GM23338 (cell line): ENCODE measurements at regions not wholly inside any gene's neighbourhood (a gene's known extent, or its start where the extent isn't known, plus 50 kb on each side); places are given as distances from the start of the nearest gene placed in this dataset.

Experiments used
- ATAC-seq: fragments of 200-7000 bp; cut with Tn5 transposase; 3 replicates; pipeline ENCODE4 v1.9.1; 2020
- DNase-seq: peaks from one replicate; pipeline ENCODE4 v3.0.0-alpha.2; 2015; ENCODE audit warnings: low spot score
- H2AFZ ChIP-seq: fragments of 200-600 bp; sonication (generic); 2 replicates; pipeline ENCODE4 v1.8.0; 2016; ENCODE audit warnings: antibody characterized with exemption, mild to moderate bottlenecking, moderate library complexity
- H3F3A ChIP-seq: fragments of 200-600 bp; sonication (generic); replicated peaks from 2 replicates; pipeline ENCODE4 v1.8.0; 2017; ENCODE audit warnings: antibody characterized with exemption, mixed run types, low read depth
- H3K27ac ChIP-seq: fragments of 200-600 bp; sonication (generic); 2 replicates; pipeline ENCODE4 v1.6.1; 2016; ENCODE audit warnings: low read depth
- H3K27me3 ChIP-seq: fragments of 200-600 bp; sonication (generic); 2 replicates; pipeline ENCODE4 v1.8.0; 2016; ENCODE audit warnings: mild to moderate bottlenecking, mixed run types, moderate library complexity; ENCODE audit not compliant: insufficient read depth
- H3K36me3 ChIP-seq: fragments of 200-600 bp; sonication (generic); 2 replicates; pipeline ENCODE4 v1.8.0; 2016; ENCODE audit warnings: mild to moderate bottlenecking; ENCODE audit not compliant: insufficient read depth
- H3K4me1 ChIP-seq: fragments of 200-600 bp; sonication (generic); 2 replicates; pipeline ENCODE4 v1.8.0; 2016; ENCODE audit warnings: mild to moderate bottlenecking, moderate library complexity; ENCODE audit not compliant: insufficient read depth
- H3K4me2 ChIP-seq: fragments of 200-600 bp; sonication (generic); 2 replicates; pipeline ENCODE4 v1.7.1; 2017; ENCODE audit warnings: mixed run types
- H3K4me3 ChIP-seq: fragments of 200-600 bp; sonication (generic); 2 replicates; pipeline ENCODE4 v1.6.1; 2016; ENCODE audit warnings: mixed run types
- H3K79me2 ChIP-seq: fragments of 200-600 bp; sonication (generic); replicated peaks from 2 replicates; pipeline ENCODE4 v1.8.0; 2017; ENCODE audit warnings: mild to moderate bottlenecking; ENCODE audit not compliant: insufficient read depth
- H3K9me2 ChIP-seq: fragments of 200-600 bp; sonication (generic); 2 replicates; pipeline ENCODE4 v1.8.0; 2017; ENCODE audit not compliant: insufficient read depth
- H4K20me1 ChIP-seq: fragments of 200-600 bp; sonication (generic); replicated peaks from 2 replicates; pipeline ENCODE4 v1.8.0; 2017; ENCODE audit warnings: mild to moderate bottlenecking; ENCODE audit not compliant: insufficient read depth
- H3K27ac Mint-ChIP-seq: 2 replicates; pipeline ENCODE4 v1.8.0; 2020; ENCODE audit warnings: inconsistent platforms, mild to moderate bottlenecking, moderate library complexity, mixed read lengths
- H3K27me3 Mint-ChIP-seq: 3 replicates; pipeline ENCODE4 v1.8.0; 2022; ENCODE audit warnings: low read depth, mild to moderate bottlenecking, moderate library complexity, mixed read lengths, inconsistent platforms; ENCODE audit not compliant: insufficient read depth, poor library complexity
- H3K36me3 Mint-ChIP-seq: 3 replicates; pipeline ENCODE4 v1.8.0; 2021; ENCODE audit warnings: low read depth, mild to moderate bottlenecking, inconsistent platforms, moderate library complexity, mixed read lengths
- H3K4me1 Mint-ChIP-seq: 3 replicates; pipeline ENCODE4 v1.8.0; 2020; ENCODE audit warnings: mild to moderate bottlenecking, inconsistent platforms, mixed read lengths
- H3K4me3 Mint-ChIP-seq: 3 replicates; pipeline ENCODE4 v1.8.0; 2021; ENCODE audit warnings: moderate library complexity, mild to moderate bottlenecking, inconsistent platforms, mixed read lengths
- H3K9me3 Mint-ChIP-seq: 3 replicates; pipeline ENCODE4 v1.8.0; 2020; ENCODE audit warnings: moderate library complexity, mild to moderate bottlenecking, inconsistent platforms, mixed read lengths
- CREB1 ChIP-seq: fragments of 250-450 bp; sonication (Bioruptor Pico); IDR thresholded peaks from 2 replicates; pipeline ENCODE4 v1.5.0; 2020; ENCODE audit warnings: low read depth, mild to moderate bottlenecking, moderate library complexity
- EZH2 ChIP-seq: fragments of 200-600 bp; sonication (generic); IDR thresholded peaks from one replicate; pipeline ENCODE4 v1.8.0; 2017; ENCODE audit warnings: antibody characterized with exemption, mild to moderate bottlenecking, low read depth; ENCODE audit not compliant: unreplicated experiment
- EZH2phosphoT487 ChIP-seq: fragments of 200-600 bp; sonication (generic); IDR thresholded peaks from one replicate; pipeline ENCODE4 v1.8.1; 2018; ENCODE audit warnings: antibody characterized with exemption; ENCODE audit not compliant: unreplicated experiment
- JUNB ChIP-seq: IDR thresholded peaks from one replicate; pipeline ENCODE4 v1.6.1; 2016; ENCODE audit warnings: antibody characterized with exemption; ENCODE audit not compliant: unreplicated experiment
- NANOG ChIP-seq: IDR thresholded peaks from 2 replicates; pipeline ENCODE4 v1.6.1; 2016; ENCODE audit warnings: antibody characterized with exemption, borderline replicate concordance
- POLR2AphosphoS5 ChIP-seq: IDR thresholded peaks from 2 replicates; pipeline ENCODE4 v1.6.1; 2016; ENCODE audit warnings: antibody characterized with exemption, low read depth
- STAT1 ChIP-seq: IDR thresholded peaks from one replicate; pipeline ENCODE4 v1.6.1; 2016; ENCODE audit warnings: antibody characterized with exemption; ENCODE audit not compliant: unreplicated experiment
- ZNF114 ChIP-seq: fragments of 250-450 bp; sonication (Bioruptor Pico); IDR thresholded peaks from 2 replicates; pipeline ENCODE4 v1.5.0; 2020; ENCODE audit warnings: mild to moderate bottlenecking, moderate library complexity
- ZNF331 ChIP-seq: fragments of 250-450 bp; sonication (Bioruptor Pico); IDR thresholded peaks from 2 replicates; pipeline ENCODE4 v1.5.0; 2020; ENCODE audit warnings: low read depth, mild to moderate bottlenecking, moderate library complexity
- TF ChIP-seq, protein P1 (sequence below): fragments of 250-450 bp; sonication (Bioruptor Pico); IDR thresholded peaks from 2 replicates; pipeline ENCODE4 v1.5.0; 2020; ENCODE audit warnings: mild to moderate bottlenecking, moderate library complexity
- TF ChIP-seq, protein P2 (sequence below): IDR thresholded peaks from 2 replicates; pipeline ENCODE4 v1.6.1; 2016; ENCODE audit warnings: antibody characterized with exemption
- TF ChIP-seq, protein P3 (sequence below), 2 experiments: fragments of 200-600 bp in 1 of 2; sonication (generic) in 1 of 2; conservative IDR thresholded peaks; 2 replicates each; pipeline versions ENCODE4 v1.5.1 to v1.6.1; 2016 to 2017; ENCODE audit warnings: antibody characterized with exemption in 2 of 2, low read depth in 2 of 2, mild to moderate bottlenecking in 2 of 2, moderate library complexity in 1 of 2
- TF ChIP-seq, protein P4 (sequence below): IDR thresholded peaks from one replicate; pipeline ENCODE4 v1.6.1; 2018; ENCODE audit warnings: antibody characterized with exemption; ENCODE audit not compliant: unreplicated experiment

DNA sequence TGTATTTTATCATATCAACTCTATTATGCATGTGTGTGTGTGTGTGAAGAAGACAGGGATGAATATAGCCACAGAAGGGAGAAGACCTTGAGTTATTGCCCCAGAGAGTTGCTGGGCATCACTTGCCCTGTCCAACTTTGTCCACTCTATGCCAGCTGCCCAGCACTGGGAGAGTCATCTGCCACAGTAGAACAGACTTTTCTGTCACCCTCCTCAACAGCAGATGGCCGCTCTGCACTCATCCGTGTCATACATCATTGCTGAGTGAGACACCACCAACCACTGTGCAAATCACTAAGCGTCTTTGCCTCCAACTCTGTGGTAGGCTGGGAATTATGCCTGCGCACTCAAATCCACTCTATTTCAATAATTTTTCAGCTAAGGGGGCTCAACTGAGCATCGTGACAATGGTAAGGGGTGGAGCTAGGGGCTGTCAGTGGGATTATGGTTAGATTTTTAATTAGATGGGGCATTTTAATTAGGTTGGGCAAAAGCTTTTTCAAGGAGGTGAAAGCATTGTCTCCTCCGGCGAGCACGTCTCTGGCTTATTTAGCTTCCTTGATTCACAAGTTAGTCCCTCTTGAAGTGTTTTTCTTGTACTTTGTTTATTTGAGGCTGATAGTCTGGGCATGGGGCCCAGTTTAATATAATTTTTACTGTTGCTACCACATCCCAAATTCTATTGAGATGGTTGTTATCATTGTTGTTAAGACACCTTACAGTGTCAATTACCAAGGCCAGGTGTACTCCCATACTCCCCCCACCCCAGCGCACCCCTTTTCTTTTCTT lies 100.1 kb upstream of the KLF3 start:
- H3F3A ChIP-seq: no peaks in the 10 kb centered on the region
- DNase-seq: no peak
- Mint-ChIP-seq H3K36me3 (no peaks in the 10 kb centered on the region), H3K4me1 (peaks cover 10% of the 10 kb centered on the region; the same call in 2 of the 3 replicates), H3K27me3 (peaks cover 5% of the 10 kb centered on the region), H3K4me3 (no peak overlapping the region), H3K9me3 (no peaks in the 10 kb centered on the region), H3K27ac (no peak overlapping the region)
- H4K20me1 ChIP-seq: no peaks in the 10 kb centered on the region; the same call in 1 of the 2 replicates
- H3K4me1 ChIP-seq: no peaks in the 10 kb centered on the region; the same call in 1 of the 2 replicates
- no peaks in the 10 kb centered on the region for H3K27me3 ChIP-seq
- H3K4me3 ChIP-seq: no peak overlapping the region
- no peak for ATAC-seq
- no peak for TF ChIP-seq JUNB
- no peak for TF ChIP-seq CREB1 (CRISPR knock-in tag)
- TF ChIP-seq, protein P1, sequence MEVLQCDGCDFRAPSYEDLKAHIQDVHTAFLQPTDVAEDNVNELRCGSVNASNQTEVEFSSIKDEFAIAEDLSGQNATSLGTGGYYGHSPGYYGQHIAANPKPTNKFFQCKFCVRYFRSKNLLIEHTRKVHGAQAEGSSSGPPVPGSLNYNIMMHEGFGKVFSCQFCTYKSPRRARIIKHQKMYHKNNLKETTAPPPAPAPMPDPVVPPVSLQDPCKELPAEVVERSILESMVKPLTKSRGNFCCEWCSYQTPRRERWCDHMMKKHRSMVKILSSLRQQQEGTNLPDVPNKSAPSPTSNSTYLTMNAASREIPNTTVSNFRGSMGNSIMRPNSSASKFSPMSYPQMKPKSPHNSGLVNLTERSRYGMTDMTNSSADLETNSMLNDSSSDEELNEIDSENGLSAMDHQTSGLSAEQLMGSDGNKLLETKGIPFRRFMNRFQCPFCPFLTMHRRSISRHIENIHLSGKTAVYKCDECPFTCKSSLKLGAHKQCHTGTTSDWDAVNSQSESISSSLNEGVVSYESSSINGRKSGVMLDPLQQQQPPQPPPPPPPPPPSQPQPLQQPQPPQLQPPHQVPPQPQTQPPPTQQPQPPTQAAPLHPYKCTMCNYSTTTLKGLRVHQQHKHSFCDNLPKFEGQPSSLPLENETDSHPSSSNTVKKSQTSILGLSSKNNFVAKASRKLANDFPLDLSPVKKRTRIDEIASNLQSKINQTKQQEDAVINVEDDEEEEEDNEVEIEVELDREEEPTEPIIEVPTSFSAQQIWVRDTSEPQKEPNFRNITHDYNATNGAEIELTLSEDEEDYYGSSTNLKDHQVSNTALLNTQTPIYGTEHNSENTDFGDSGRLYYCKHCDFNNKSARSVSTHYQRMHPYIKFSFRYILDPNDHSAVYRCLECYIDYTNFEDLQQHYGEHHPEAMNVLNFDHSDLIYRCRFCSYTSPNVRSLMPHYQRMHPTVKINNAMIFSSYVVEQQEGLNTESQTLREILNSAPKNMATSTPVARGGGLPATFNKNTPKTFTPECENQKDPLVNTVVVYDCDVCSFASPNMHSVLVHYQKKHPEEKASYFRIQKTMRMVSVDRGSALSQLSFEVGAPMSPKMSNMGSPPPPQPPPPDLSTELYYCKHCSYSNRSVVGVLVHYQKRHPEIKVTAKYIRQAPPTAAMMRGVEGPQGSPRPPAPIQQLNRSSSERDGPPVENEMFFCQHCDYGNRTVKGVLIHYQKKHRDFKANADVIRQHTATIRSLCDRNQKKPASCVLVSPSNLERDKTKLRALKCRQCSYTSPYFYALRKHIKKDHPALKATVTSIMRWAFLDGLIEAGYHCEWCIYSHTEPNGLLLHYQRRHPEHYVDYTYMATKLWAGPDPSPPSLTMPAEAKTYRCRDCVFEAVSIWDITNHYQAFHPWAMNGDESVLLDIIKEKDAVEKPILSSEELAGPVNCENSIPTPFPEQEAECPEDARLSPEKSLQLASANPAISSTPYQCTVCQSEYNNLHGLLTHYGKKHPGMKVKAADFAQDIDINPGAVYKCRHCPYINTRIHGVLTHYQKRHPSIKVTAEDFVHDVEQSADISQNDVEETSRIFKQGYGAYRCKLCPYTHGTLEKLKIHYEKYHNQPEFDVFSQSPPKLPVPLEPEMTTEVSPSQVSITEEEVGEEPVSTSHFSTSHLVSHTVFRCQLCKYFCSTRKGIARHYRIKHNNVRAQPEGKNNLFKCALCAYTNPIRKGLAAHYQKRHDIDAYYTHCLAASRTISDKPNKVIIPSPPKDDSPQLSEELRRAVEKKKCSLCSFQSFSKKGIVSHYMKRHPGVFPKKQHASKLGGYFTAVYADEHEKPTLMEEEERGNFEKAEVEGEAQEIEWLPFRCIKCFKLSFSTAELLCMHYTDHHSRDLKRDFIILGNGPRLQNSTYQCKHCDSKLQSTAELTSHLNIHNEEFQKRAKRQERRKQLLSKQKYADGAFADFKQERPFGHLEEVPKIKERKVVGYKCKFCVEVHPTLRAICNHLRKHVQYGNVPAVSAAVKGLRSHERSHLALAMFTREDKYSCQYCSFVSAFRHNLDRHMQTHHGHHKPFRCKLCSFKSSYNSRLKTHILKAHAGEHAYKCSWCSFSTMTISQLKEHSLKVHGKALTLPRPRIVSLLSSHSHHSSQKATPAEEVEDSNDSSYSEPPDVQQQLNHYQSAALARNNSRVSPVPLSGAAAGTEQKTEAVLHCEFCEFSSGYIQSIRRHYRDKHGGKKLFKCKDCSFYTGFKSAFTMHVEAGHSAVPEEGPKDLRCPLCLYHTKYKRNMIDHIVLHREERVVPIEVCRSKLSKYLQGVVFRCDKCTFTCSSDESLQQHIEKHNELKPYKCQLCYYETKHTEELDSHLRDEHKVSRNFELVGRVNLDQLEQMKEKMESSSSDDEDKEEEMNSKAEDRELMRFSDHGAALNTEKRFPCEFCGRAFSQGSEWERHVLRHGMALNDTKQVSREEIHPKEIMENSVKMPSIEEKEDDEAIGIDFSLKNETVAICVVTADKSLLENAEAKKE (CRISPR knock-in tag): no peak
- TF ChIP-seq EZH2phosphoT487: no peak
- TF ChIP-seq, protein P2, sequence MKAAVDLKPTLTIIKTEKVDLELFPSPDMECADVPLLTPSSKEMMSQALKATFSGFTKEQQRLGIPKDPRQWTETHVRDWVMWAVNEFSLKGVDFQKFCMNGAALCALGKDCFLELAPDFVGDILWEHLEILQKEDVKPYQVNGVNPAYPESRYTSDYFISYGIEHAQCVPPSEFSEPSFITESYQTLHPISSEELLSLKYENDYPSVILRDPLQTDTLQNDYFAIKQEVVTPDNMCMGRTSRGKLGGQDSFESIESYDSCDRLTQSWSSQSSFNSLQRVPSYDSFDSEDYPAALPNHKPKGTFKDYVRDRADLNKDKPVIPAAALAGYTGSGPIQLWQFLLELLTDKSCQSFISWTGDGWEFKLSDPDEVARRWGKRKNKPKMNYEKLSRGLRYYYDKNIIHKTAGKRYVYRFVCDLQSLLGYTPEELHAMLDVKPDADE: no peak
- no peak for TF ChIP-seq NANOG
- TF ChIP-seq POLR2AphosphoS5: no peak
- TF ChIP-seq, protein P3, sequence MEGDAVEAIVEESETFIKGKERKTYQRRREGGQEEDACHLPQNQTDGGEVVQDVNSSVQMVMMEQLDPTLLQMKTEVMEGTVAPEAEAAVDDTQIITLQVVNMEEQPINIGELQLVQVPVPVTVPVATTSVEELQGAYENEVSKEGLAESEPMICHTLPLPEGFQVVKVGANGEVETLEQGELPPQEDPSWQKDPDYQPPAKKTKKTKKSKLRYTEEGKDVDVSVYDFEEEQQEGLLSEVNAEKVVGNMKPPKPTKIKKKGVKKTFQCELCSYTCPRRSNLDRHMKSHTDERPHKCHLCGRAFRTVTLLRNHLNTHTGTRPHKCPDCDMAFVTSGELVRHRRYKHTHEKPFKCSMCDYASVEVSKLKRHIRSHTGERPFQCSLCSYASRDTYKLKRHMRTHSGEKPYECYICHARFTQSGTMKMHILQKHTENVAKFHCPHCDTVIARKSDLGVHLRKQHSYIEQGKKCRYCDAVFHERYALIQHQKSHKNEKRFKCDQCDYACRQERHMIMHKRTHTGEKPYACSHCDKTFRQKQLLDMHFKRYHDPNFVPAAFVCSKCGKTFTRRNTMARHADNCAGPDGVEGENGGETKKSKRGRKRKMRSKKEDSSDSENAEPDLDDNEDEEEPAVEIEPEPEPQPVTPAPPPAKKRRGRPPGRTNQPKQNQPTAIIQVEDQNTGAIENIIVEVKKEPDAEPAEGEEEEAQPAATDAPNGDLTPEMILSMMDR (conservative IDR thresholded peaks at IDR 0.05; ENCODE audit: low read depth in 2 of 2): no peak
- TF ChIP-seq EZH2: no peak
- no peak for TF ChIP-seq STAT1
- TF ChIP-seq ZNF331 (CRISPR knock-in tag): no peak
- TF ChIP-seq ZNF114 (CRISPR knock-in tag): no peak
- TF ChIP-seq, protein P4, sequence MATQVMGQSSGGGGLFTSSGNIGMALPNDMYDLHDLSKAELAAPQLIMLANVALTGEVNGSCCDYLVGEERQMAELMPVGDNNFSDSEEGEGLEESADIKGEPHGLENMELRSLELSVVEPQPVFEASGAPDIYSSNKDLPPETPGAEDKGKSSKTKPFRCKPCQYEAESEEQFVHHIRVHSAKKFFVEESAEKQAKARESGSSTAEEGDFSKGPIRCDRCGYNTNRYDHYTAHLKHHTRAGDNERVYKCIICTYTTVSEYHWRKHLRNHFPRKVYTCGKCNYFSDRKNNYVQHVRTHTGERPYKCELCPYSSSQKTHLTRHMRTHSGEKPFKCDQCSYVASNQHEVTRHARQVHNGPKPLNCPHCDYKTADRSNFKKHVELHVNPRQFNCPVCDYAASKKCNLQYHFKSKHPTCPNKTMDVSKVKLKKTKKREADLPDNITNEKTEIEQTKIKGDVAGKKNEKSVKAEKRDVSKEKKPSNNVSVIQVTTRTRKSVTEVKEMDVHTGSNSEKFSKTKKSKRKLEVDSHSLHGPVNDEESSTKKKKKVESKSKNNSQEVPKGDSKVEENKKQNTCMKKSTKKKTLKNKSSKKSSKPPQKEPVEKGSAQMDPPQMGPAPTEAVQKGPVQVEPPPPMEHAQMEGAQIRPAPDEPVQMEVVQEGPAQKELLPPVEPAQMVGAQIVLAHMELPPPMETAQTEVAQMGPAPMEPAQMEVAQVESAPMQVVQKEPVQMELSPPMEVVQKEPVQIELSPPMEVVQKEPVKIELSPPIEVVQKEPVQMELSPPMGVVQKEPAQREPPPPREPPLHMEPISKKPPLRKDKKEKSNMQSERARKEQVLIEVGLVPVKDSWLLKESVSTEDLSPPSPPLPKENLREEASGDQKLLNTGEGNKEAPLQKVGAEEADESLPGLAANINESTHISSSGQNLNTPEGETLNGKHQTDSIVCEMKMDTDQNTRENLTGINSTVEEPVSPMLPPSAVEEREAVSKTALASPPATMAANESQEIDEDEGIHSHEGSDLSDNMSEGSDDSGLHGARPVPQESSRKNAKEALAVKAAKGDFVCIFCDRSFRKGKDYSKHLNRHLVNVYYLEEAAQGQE: no peak
- no peak overlapping the region for H3K4me2 ChIP-seq
- H3K27ac ChIP-seq: no peak overlapping the region
- no peaks in the 10 kb centered on the region for H3K79me2 ChIP-seq
- no peaks in the 10 kb centered on the region for H3K9me2 ChIP-seq
- H3K36me3 ChIP-seq: no peaks in the 10 kb centered on the region
- no peak overlapping the region for H2AFZ ChIP-seq
